ENCODE measurements at regions not wholly inside any gene's neighbourhood (a gene's known extent, or its start where the extent isn't known, plus 50 kb on each side); places are given as distances from the start of the nearest gene placed in this dataset.

GRCh38 chr11:82080160-82080559 lies 653.5 kb downstream of the FAM181B start:
- no peaks in the 10 kb centered on the region for H3K9me1 ChIP-seq (replicated peaks; ENCODE audit: control insufficient read depth, extremely low read depth, insufficient read depth, low read length)
- H3K4me2 ChIP-seq (ENCODE audit: insufficient read depth, low read length), result no peak overlapping the region
- no peaks in the 10 kb centered on the region for H3K36me3 ChIP-seq (ENCODE audit: control insufficient read depth in 2 of 2, extremely low read depth in 1 of 2, insufficient read depth in 2 of 2, low read length in 2 of 2)
- no peak overlapping the region for H3K27ac ChIP-seq (ENCODE audit: insufficient read depth, low read depth, low read length)
- H2AFZ ChIP-seq (ENCODE audit: low read depth, low read length), result no peak overlapping the region
- no TSS peak for BruUV-seq (replicated peaks)
- CTCF ChIA-PET, result interaction anchor here (1.5 kb wide), 1 partner anchor 15 kb away, joined by 4 read pairs; no protein-coding TSS in a partner anchor
- H3K4me3 ChIP-seq (replicated peaks in 1 of 3; ENCODE audit: insufficient read depth in 1 of 3, low read depth in 1 of 3, low read length in 3 of 3), result no peak overlapping the region
- H3K9ac ChIP-seq (replicated peaks; ENCODE audit: extremely low read depth, insufficient read depth, low read length), result no peak overlapping the region
- peaks cover 2% of the 10 kb centered on the region for H3K9me3 ChIP-seq (replicated peaks; ENCODE audit: control insufficient read depth, insufficient read depth, low read length)
- H3K27me3 ChIP-seq (ENCODE audit: control insufficient read depth in 2 of 2, insufficient read depth in 2 of 2, low read length in 2 of 2), result no peaks in the 10 kb centered on the region
- FAIRE-seq, result no peak
- POLR2A ChIA-PET, result no interaction called here
- H4K20me1 ChIP-seq (replicated peaks; ENCODE audit: control insufficient read depth, extremely low read depth, insufficient read depth, low read length), result no peaks in the 10 kb centered on the region
- TF ChIP-seq FOS (IDR thresholded peaks at IDR 0.05; ENCODE audit: borderline replicate concordance, insufficient read depth, low read length) (no peak), POLR2A (IDR thresholded peaks at IDR 0.05; ENCODE audit: low read depth, low read length) (no peak)
- dilution Hi-C loops (cut with MboI; ENCODE audit: extremely low pct_ligation_motif_present, low sequenced_read_pairs), result no loop called here
- H3K79me2 ChIP-seq (ENCODE audit: control insufficient read depth, insufficient read depth, low read length), result no peaks in the 10 kb centered on the region
- DNase-seq (ENCODE audit: low read depth, low spot score), result no peak
- no peaks in the 10 kb centered on the region for H3K4me1 ChIP-seq (ENCODE audit: control insufficient read depth, extremely low read depth, insufficient read depth, low read length)
- intact Hi-C loops (cut with micrococcal nuclease), result no loop called here

- DNase-seq (ENCODE audit: low read depth, low spot score) (no peak), FAIRE-seq (no peak)
- Histone ChIP-seq H3K9me1 (replicated peaks; ENCODE audit: control insufficient read depth, extremely low read depth, insufficient read depth, low read length) (no peaks in the 10 kb centered on the region), H3K79me2 (ENCODE audit: control insufficient read depth, insufficient read depth, low read length) (no peaks in the 10 kb centered on the region), H3K4me1 (ENCODE audit: control insufficient read depth, extremely low read depth, insufficient read depth, low read length) (no peaks in the 10 kb centered on the region), H2AFZ (ENCODE audit: low read depth, low read length) (no peak overlapping the region), H3K4me3 (replicated peaks in 1 of 3; ENCODE audit: insufficient read depth in 1 of 3, low read depth in 1 of 3, low read length in 3 of 3) (no peak overlapping the region), H3K9me3 (replicated peaks; ENCODE audit: control insufficient read depth, insufficient read depth, low read length) (no peaks in the 10 kb centered on the region), H3K4me2 (ENCODE audit: insufficient read depth, low read length) (no peak overlapping the region), H4K20me1 (replicated peaks; ENCODE audit: control insufficient read depth, extremely low read depth, insufficient read depth, low read length) (no peaks in the 10 kb centered on the region), H3K36me3 (ENCODE audit: control insufficient read depth in 2 of 2, extremely low read depth in 1 of 2, insufficient read depth in 2 of 2, low read length in 2 of 2) (no peaks in the 10 kb centered on the region), H3K9ac (replicated peaks; ENCODE audit: extremely low read depth, insufficient read depth, low read length) (no peak overlapping the region), H3K27ac (ENCODE audit: insufficient read depth, low read depth, low read length) (no peak overlapping the region), H3K27me3 (ENCODE audit: control insufficient read depth in 2 of 2, insufficient read depth in 2 of 2, low read length in 2 of 2) (no peaks in the 10 kb centered on the region)
- CTCF ChIA-PET, result no interaction called here
- dilution Hi-C loops (cut with MboI; ENCODE audit: extremely low pct_ligation_motif_present, low sequenced_read_pairs), result no loop called here
- no TSS peak for BruUV-seq (replicated peaks)
- POLR2A ChIA-PET, result no interaction called here
- TF ChIP-seq GATA2 (IDR thresholded peaks at IDR 0.05; ENCODE audit: insufficient read depth, insufficient read length, low read depth, low read length) (no peak), POLR2AphosphoS5 (IDR thresholded peaks at IDR 0.05; ENCODE audit: insufficient read depth, low read depth, low read length) (no peak), CTCF (IDR thresholded peaks at IDR 0.05; ENCODE audit: extremely low read depth in 1 of 2, insufficient read depth in 1 of 2, low read depth in 1 of 2, low read length in 2 of 2) (no peak), MAX (IDR thresholded peaks at IDR 0.05; ENCODE audit: insufficient read depth, insufficient read length) (no peak), FOS (IDR thresholded peaks at IDR 0.05; ENCODE audit: borderline replicate concordance, insufficient read depth, low read length) (no peak), MYC (IDR thresholded peaks at IDR 0.05; ENCODE audit: low read depth, low read length) (no peak), JUN (IDR thresholded peaks at IDR 0.05; ENCODE audit: borderline replicate concordance, insufficient read depth, insufficient read length, low read depth) (no peak), POLR2A (IDR thresholded peaks at IDR 0.05; ENCODE audit: low read depth, low read length) (no peak), EZH2 (IDR thresholded peaks at IDR 0.05; ENCODE audit: borderline replicate concordance, low read depth, low read length, severe bottlenecking) (no peak)
- intact Hi-C loops (cut with micrococcal nuclease), result no loop called here
Measured at GRCh38 chr11:82076126-82076525, 657.5 kb downstream of the FAM181B start.
